ENCODE measurements at regions not wholly inside any gene's neighbourhood (a gene's known extent, or its start where the extent isn't known, plus 50 kb on each side); places are given as distances from the start of the nearest gene placed in this dataset.

DNA sequence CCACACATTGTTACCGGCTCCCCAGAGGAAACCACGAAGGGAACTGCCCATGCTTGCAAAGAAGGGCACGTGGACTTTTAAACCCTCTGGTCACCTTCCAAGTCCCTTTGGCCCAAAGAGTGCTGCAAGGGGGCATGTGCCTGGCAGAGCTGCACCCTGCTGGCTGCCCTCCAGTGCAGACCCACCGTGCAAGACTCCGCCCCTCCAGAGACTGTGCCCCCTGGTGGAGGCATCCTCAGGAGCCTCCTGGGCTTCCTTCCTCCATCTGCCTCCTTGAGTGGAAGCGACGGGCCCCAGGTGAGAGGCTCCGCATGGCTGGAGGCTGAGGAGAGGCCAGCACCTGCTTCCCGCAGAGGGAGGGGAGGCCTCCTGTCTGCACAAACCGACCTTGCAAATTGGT is 100.6 kb downstream of the CRYAA start:
- no peak overlapping the region for H3K4ac ChIP-seq (ENCODE audit: low read depth, low read length)
- H4K12ac ChIP-seq (ENCODE audit: low read depth, low read length), result no peak overlapping the region
- H3K9ac ChIP-seq (ENCODE audit: low read length), result no peak overlapping the region
- H3K14ac ChIP-seq (ENCODE audit: low read length), result no peak overlapping the region
- H3K4me3 ChIP-seq (ENCODE audit: low read depth, low read length), result no peak overlapping the region
- H4K91ac ChIP-seq (ENCODE audit: low read depth, low read length), result no peak overlapping the region
- H3K18ac ChIP-seq (ENCODE audit: low read length), result no peak overlapping the region
- no peak overlapping the region for H2BK5ac ChIP-seq (ENCODE audit: low read depth, low read length, poor library complexity)
- no peak overlapping the region for H2BK120ac ChIP-seq (ENCODE audit: insufficient read depth, low read length, poor library complexity)
- H3K27me3 ChIP-seq (ENCODE audit: insufficient read depth, low read length), result no peaks in the 10 kb centered on the region
- H2AFZ ChIP-seq (ENCODE audit: insufficient read depth, low read length, poor library complexity), result no peak overlapping the region
- H4K8ac ChIP-seq (ENCODE audit: low read depth, low read length), result no peak overlapping the region
- H3K36me3 ChIP-seq (ENCODE audit: control insufficient read depth in 1 of 2, insufficient read depth in 2 of 2, low read length in 2 of 2), result no peaks in the 10 kb centered on the region
- H3K4me1 ChIP-seq (ENCODE audit: control insufficient read depth in 1 of 2, insufficient read depth in 2 of 2, low read length in 2 of 2), result no peaks in the 10 kb centered on the region
- no peak overlapping the region for H2BK12ac ChIP-seq (ENCODE audit: low read length)
- H3K79me2 ChIP-seq (ENCODE audit: control insufficient read depth, insufficient read depth, low read length, poor library complexity), result no peaks in the 10 kb centered on the region
- no peaks in the 10 kb centered on the region for H3K79me1 ChIP-seq (ENCODE audit: low read length)
- no peak overlapping the region for H3K23ac ChIP-seq (ENCODE audit: low read length)
- H3K4me2 ChIP-seq (ENCODE audit: low read length), result no peak overlapping the region
- H2AK5ac ChIP-seq (ENCODE audit: low read length), result no peak overlapping the region
- DNase-seq, result peak; percentile 3 to 42
- no peak overlapping the region for H3K27ac ChIP-seq (ENCODE audit: low read depth, low read length)
- no CpG with 5 or more reads among the region's 10 CpGs for WGBS (ENCODE audit: extremely low coverage, insufficient coverage, insufficient read length)
- no peaks in the 10 kb centered on the region for H3K9me3 ChIP-seq (ENCODE audit: insufficient read depth, low read depth, low read length)

DNA sequence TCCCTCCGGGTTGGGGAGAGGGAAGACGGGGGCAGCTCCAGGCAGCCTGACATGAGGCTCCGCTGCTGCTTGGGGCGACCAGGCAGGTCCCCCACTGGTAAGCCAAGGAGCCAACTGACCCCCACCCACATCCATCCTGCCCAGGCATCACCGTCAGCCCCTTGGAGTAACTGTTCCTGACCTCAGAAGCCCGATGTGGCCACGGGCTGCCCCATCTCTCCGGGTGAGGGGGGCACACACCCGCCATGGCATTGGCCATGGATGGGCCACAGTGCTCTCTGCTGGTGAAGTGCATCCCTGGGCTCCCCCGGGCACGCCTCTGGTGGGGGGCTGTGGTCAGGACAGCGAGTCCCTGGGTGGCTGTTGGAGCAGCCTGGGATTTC is 100.0 kb downstream of the CRYAA start:
- no peak overlapping the region for H3K4ac ChIP-seq (ENCODE audit: low read depth, low read length)
- H4K91ac ChIP-seq (ENCODE audit: low read depth, low read length), result no peak overlapping the region
- no peaks in the 10 kb centered on the region for H3K9me3 ChIP-seq (ENCODE audit: insufficient read depth, low read depth, low read length)
- no peaks in the 10 kb centered on the region for H3K79me2 ChIP-seq (ENCODE audit: control insufficient read depth, insufficient read depth, low read length, poor library complexity)
- H3K79me1 ChIP-seq (ENCODE audit: low read length), result no peaks in the 10 kb centered on the region
- no CpG with 5 or more reads among the region's 12 CpGs for WGBS (ENCODE audit: extremely low coverage, insufficient coverage, insufficient read length)
- H3K4me3 ChIP-seq (ENCODE audit: low read depth, low read length), result no peak overlapping the region
- no peaks in the 10 kb centered on the region for H3K27me3 ChIP-seq (ENCODE audit: insufficient read depth, low read length)
- H3K18ac ChIP-seq (ENCODE audit: low read length), result no peak overlapping the region
- H4K12ac ChIP-seq (ENCODE audit: low read depth, low read length), result no peak overlapping the region
- H3K9ac ChIP-seq (ENCODE audit: low read length), result no peak overlapping the region
- no peak overlapping the region for H3K23ac ChIP-seq (ENCODE audit: low read length)
- H3K27ac ChIP-seq (ENCODE audit: low read depth, low read length), result no peak overlapping the region
- H2BK12ac ChIP-seq (ENCODE audit: low read length), result no peak overlapping the region
- DNase-seq, result no peak
- H3K36me3 ChIP-seq (ENCODE audit: control insufficient read depth in 1 of 2, insufficient read depth in 2 of 2, low read length in 2 of 2), result no peaks in the 10 kb centered on the region
- no peak overlapping the region for H2AFZ ChIP-seq (ENCODE audit: insufficient read depth, low read length, poor library complexity)
- no peaks in the 10 kb centered on the region for H3K4me1 ChIP-seq (ENCODE audit: control insufficient read depth in 1 of 2, insufficient read depth in 2 of 2, low read length in 2 of 2)
- no peak overlapping the region for H2BK120ac ChIP-seq (ENCODE audit: insufficient read depth, low read length, poor library complexity)
- H3K4me2 ChIP-seq (ENCODE audit: low read length), result no peak overlapping the region
- no peak overlapping the region for H4K8ac ChIP-seq (ENCODE audit: low read depth, low read length)
- H2AK5ac ChIP-seq (ENCODE audit: low read length), result no peak overlapping the region
- no peak overlapping the region for H3K14ac ChIP-seq (ENCODE audit: low read length)
- no peak overlapping the region for H2BK5ac ChIP-seq (ENCODE audit: low read depth, low read length, poor library complexity)

DNA sequence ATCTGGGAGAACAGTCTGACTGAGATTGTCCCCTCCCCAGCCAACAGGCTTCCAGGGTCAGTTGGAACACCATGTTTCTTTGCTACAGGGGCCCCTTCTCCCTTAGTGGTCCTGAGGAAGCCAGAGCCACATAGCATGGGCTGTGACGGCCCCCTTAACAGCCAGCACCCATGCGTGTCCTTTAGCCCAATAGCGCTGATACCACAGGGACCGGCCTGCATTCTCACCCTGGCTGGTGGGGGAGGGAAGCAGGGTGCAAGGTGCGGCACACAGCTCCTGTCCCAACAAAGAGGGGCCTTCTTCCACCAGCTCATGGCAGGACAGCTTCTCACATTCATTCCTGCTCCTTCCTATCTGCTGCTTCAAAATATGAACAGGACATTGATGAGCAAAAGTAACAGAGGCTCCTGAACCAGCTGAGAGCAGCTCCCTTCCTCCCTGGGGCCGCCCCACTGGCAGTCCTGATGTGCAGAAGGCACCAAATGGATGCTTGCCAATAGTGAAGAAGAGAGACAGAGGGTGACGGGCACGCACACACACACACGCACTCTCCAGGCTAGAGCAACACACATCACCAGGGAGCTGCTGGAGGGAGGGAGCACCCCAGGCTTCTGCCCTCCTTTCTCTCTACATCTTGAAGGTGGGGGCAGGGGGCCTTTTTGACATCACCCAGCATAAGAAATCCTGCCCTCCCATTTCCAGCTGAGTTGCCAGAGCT is 99.4 kb downstream of the CRYAA start:
- Histone ChIP-seq H3K27ac (ENCODE audit: low read depth, low read length) (no peak overlapping the region), H2AK5ac (ENCODE audit: low read length) (no peak overlapping the region), H3K4me3 (ENCODE audit: low read depth, low read length) (no peak overlapping the region), H2BK5ac (ENCODE audit: low read depth, low read length, poor library complexity) (no peak overlapping the region), H3K79me2 (ENCODE audit: control insufficient read depth, insufficient read depth, low read length, poor library complexity) (no peaks in the 10 kb centered on the region), H3K23ac (ENCODE audit: low read length) (no peak overlapping the region), H4K91ac (ENCODE audit: low read depth, low read length) (no peak overlapping the region), H3K14ac (ENCODE audit: low read length) (no peak overlapping the region), H3K18ac (ENCODE audit: low read length) (no peak overlapping the region), H3K79me1 (ENCODE audit: low read length) (no peaks in the 10 kb centered on the region), H4K12ac (ENCODE audit: low read depth, low read length) (no peak overlapping the region), H3K4me1 (ENCODE audit: control insufficient read depth in 1 of 2, insufficient read depth in 2 of 2, low read length in 2 of 2) (no peaks in the 10 kb centered on the region), H3K27me3 (ENCODE audit: insufficient read depth, low read length) (no peaks in the 10 kb centered on the region), H3K9ac (ENCODE audit: low read length) (no peak overlapping the region), H3K4me2 (ENCODE audit: low read length) (no peak overlapping the region), H3K9me3 (ENCODE audit: insufficient read depth, low read depth, low read length) (peaks cover 2% of the 10 kb centered on the region), H2BK12ac (ENCODE audit: low read length) (no peak overlapping the region), H2AFZ (ENCODE audit: insufficient read depth, low read length, poor library complexity) (no peak overlapping the region), H2BK120ac (ENCODE audit: insufficient read depth, low read length, poor library complexity) (no peak overlapping the region), H4K8ac (ENCODE audit: low read depth, low read length) (no peak overlapping the region), H3K36me3 (ENCODE audit: control insufficient read depth in 1 of 2, insufficient read depth in 2 of 2, low read length in 2 of 2) (no peaks in the 10 kb centered on the region), H3K4ac (ENCODE audit: low read depth, low read length) (no peak overlapping the region)
- WGBS (ENCODE audit: extremely low coverage, insufficient coverage, insufficient read length), result no CpG with 5 or more reads among the region's 9 CpGs
- no peak for DNase-seq

DNA sequence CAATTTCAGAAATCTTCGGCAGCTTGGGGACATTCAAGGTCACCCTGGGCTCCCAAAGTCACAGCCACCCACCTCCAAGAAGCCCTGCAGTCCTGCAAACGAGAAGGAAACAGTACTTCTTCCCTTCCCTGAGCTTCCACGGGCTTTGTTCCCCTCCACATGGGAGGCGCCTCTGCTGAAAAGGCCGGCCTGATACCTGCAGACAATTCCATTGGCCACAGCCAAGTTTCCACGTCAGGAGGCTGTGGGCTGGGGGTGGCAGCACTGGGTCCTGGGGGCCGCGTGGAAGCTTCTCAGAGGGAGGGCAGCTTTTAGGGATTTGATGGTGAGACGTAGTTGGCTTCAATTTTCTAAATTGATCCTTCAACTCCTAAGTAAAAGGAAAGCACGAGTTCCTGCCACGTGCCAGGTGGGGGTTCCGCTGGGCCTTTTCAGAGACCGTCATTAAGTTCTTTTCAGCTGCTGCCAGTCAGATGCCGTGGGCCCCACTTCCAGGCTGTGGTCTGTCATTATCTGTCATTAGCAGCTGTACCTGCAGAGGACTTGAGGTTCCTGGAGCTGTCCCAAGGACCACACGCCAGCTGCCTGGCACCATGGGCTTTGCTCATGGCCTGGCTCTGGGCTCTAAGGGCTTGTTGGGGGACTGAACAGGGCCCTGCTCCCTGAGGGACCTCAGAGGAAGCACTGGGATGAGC is 98.7 kb downstream of the CRYAA start:
- Histone ChIP-seq H3K23ac (ENCODE audit: low read length) (no peak overlapping the region), H3K27me3 (ENCODE audit: insufficient read depth, low read length) (no peaks in the 10 kb centered on the region), H4K8ac (ENCODE audit: low read depth, low read length) (no peak overlapping the region), H4K12ac (ENCODE audit: low read depth, low read length) (no peak overlapping the region), H3K27ac (ENCODE audit: low read depth, low read length) (no peak overlapping the region), H3K4me3 (ENCODE audit: low read depth, low read length) (no peak overlapping the region), H3K79me1 (ENCODE audit: low read length) (no peaks in the 10 kb centered on the region), H2AFZ (ENCODE audit: insufficient read depth, low read length, poor library complexity) (no peak overlapping the region), H3K4me1 (ENCODE audit: control insufficient read depth in 1 of 2, insufficient read depth in 2 of 2, low read length in 2 of 2) (no peaks in the 10 kb centered on the region), H2BK120ac (ENCODE audit: insufficient read depth, low read length, poor library complexity) (no peak overlapping the region), H3K4ac (ENCODE audit: low read depth, low read length) (no peak overlapping the region), H4K91ac (ENCODE audit: low read depth, low read length) (no peak overlapping the region), H2BK5ac (ENCODE audit: low read depth, low read length, poor library complexity) (no peak overlapping the region), H3K18ac (ENCODE audit: low read length) (no peak overlapping the region), H3K14ac (ENCODE audit: low read length) (no peak overlapping the region), H3K4me2 (ENCODE audit: low read length) (no peak overlapping the region), H3K79me2 (ENCODE audit: control insufficient read depth, insufficient read depth, low read length, poor library complexity) (no peaks in the 10 kb centered on the region), H2BK12ac (ENCODE audit: low read length) (no peak overlapping the region), H2AK5ac (ENCODE audit: low read length) (no peak overlapping the region), H3K9ac (ENCODE audit: low read length) (no peak overlapping the region), H3K9me3 (ENCODE audit: insufficient read depth, low read depth, low read length) (peaks cover 6% of the 10 kb centered on the region), H3K36me3 (ENCODE audit: control insufficient read depth in 1 of 2, insufficient read depth in 2 of 2, low read length in 2 of 2) (no peaks in the 10 kb centered on the region)
- WGBS (ENCODE audit: extremely low coverage, insufficient coverage, insufficient read length), result no CpG with 5 or more reads among the region's 15 CpGs
- no peak for DNase-seq

Measured in trophoblast cell (in vitro differentiated cells and primary cell).